WTC11 (cell line): ENCODE measurements at regions not wholly inside any gene's neighbourhood (a gene's known extent, or its start where the extent isn't known, plus 50 kb on each side); places are given as distances from the start of the nearest gene placed in this dataset.

Experiments used
- CREB1 ChIP-seq: sonication (generic); formaldehyde crosslinking; IDR thresholded peaks from 2 replicates; pipeline ENCODE4 v1.8.0; 2023; ENCODE audit warnings: mild to moderate bottlenecking, missing genetic modification reagents
- ELF4 ChIP-seq: sonication (generic); formaldehyde crosslinking; IDR thresholded peaks from 2 replicates; pipeline ENCODE4 v1.8.1; 2022; ENCODE audit warnings: low read depth, mild to moderate bottlenecking, moderate library complexity, missing genetic modification reagents
- ERG ChIP-seq: fragments of 250-450 bp; sonication (Bioruptor Pico); IDR thresholded peaks from 2 replicates; pipeline ENCODE4 v1.8.0; 2021; ENCODE audit warnings: mild to moderate bottlenecking
- ESRRA ChIP-seq: sonication (generic); formaldehyde crosslinking; IDR thresholded peaks from 2 replicates; pipeline ENCODE4 v1.8.1; 2022; ENCODE audit warnings: mild to moderate bottlenecking, missing genetic modification reagents, borderline replicate concordance
- JUN ChIP-seq: sonication (generic); formaldehyde crosslinking; IDR thresholded peaks from 2 replicates; pipeline ENCODE4 v1.8.0; 2023; ENCODE audit warnings: mild to moderate bottlenecking, missing genetic modification reagents
- NR3C1 ChIP-seq: sonication (generic); formaldehyde crosslinking; conservative IDR thresholded peaks from 2 replicates; pipeline ENCODE4 v1.8.1; 2023; ENCODE audit warnings: low read depth, mild to moderate bottlenecking, missing genetic modification reagents
- ZNF423 ChIP-seq: fragments of 250-450 bp; sonication (Bioruptor Pico); IDR thresholded peaks from 2 replicates; pipeline ENCODE4 v2.1.2; 2022; ENCODE audit warnings: mild to moderate bottlenecking, moderate library complexity
- ZNF671 ChIP-seq: fragments of 250-450 bp; sonication (Bioruptor Pico); IDR thresholded peaks from 2 replicates; pipeline ENCODE4 v1.8.0; 2021; ENCODE audit warnings: mild to moderate bottlenecking
- TF ChIP-seq, protein P1 (sequence below): fragments of 200-600 bp; IDR thresholded peaks from 2 replicates; pipeline ENCODE4 v1.8.0; 2022; ENCODE audit warnings: antibody characterized with exemption
- TF ChIP-seq, protein P2 (sequence below): sonication (generic); formaldehyde crosslinking; IDR thresholded peaks from 2 replicates; pipeline ENCODE4 v1.8.0; 2022; ENCODE audit warnings: mild to moderate bottlenecking, missing genetic modification reagents

GRCh38 chr6:15881150-15881549 is 218.3 kb upstream of the DTNBP1 start:
- TF ChIP-seq, protein P1, sequence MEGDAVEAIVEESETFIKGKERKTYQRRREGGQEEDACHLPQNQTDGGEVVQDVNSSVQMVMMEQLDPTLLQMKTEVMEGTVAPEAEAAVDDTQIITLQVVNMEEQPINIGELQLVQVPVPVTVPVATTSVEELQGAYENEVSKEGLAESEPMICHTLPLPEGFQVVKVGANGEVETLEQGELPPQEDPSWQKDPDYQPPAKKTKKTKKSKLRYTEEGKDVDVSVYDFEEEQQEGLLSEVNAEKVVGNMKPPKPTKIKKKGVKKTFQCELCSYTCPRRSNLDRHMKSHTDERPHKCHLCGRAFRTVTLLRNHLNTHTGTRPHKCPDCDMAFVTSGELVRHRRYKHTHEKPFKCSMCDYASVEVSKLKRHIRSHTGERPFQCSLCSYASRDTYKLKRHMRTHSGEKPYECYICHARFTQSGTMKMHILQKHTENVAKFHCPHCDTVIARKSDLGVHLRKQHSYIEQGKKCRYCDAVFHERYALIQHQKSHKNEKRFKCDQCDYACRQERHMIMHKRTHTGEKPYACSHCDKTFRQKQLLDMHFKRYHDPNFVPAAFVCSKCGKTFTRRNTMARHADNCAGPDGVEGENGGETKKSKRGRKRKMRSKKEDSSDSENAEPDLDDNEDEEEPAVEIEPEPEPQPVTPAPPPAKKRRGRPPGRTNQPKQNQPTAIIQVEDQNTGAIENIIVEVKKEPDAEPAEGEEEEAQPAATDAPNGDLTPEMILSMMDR: no peak
- TF ChIP-seq ERG (CRISPR knock-in tag): no peak
- no peak for TF ChIP-seq NR3C1 (CRISPR knock-in tag)
- no peak for TF ChIP-seq ZNF671
- no peak for TF ChIP-seq ESRRA
- TF ChIP-seq, protein P2, sequence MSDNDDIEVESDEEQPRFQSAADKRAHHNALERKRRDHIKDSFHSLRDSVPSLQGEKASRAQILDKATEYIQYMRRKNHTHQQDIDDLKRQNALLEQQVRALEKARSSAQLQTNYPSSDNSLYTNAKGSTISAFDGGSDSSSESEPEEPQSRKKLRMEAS (CRISPR knock-in tag): no peak
- no peak for TF ChIP-seq ELF4 (CRISPR knock-in tag)
- no peak for TF ChIP-seq ZNF423 (CRISPR knock-in tag)
- no peak for TF ChIP-seq CREB1 (CRISPR knock-in tag)
- no peak for TF ChIP-seq JUN (CRISPR knock-in tag)
